ENCODE measurements at regions not wholly inside any gene's neighbourhood (a gene's known extent, or its start where the extent isn't known, plus 50 kb on each side); places are given as distances from the start of the nearest gene placed in this dataset.
A peak's percentile ranks its signal among the peaks of the same experiment; 100 is the strongest.

- Mint-ChIP-seq H3K27me3 (ENCODE audit: insufficient read depth, unreplicated experiment) (no peaks in the 10 kb centered on the region), H3K4me1 (ENCODE audit: insufficient read depth, unreplicated experiment) (no peaks in the 10 kb centered on the region), H3K9me3 (ENCODE audit: unreplicated experiment) (no peaks in the 10 kb centered on the region), H3K36me3 (ENCODE audit: insufficient read depth, unreplicated experiment) (no peaks in the 10 kb centered on the region), H3K4me3 (ENCODE audit: unreplicated experiment) (no peak overlapping the region), H3K27ac (ENCODE audit: low read depth, unreplicated experiment) (no peak overlapping the region)
- TF ChIP-seq CTCF (IDR thresholded peaks at IDR 0.05; ENCODE audit: unreplicated experiment) = no peak
- CTCF ChIA-PET = no interaction called here
- no TSS peak for BruUV-seq (replicated peaks)
- intact Hi-C loops (cut with micrococcal nuclease) = no loop called here
- DNase-seq (ENCODE audit: unreplicated experiment) = no peak
- POLR2A ChIA-PET = interaction anchor here (0.6 to 1.1 kb wide), 2 partner anchors 17 to 414 kb away, joined by 3 read pairs; no protein-coding TSS in a partner anchor
These were observed 484.0 kb downstream of the MMUT start for GRCh38 chr6:48979085-48979484.

GRCh38 chr6:48978016-48978415 lies 485.0 kb downstream of the MMUT start:
- Mint-ChIP-seq H3K9me3 (ENCODE audit: unreplicated experiment) (no peaks in the 10 kb centered on the region), H3K4me3 (ENCODE audit: unreplicated experiment) (no peak overlapping the region), H3K27ac (ENCODE audit: low read depth, unreplicated experiment) (no peak overlapping the region), H3K27me3 (ENCODE audit: insufficient read depth, unreplicated experiment) (no peaks in the 10 kb centered on the region), H3K36me3 (ENCODE audit: insufficient read depth, unreplicated experiment) (no peaks in the 10 kb centered on the region), H3K4me1 (ENCODE audit: insufficient read depth, unreplicated experiment) (no peaks in the 10 kb centered on the region)
- intact Hi-C loops (cut with micrococcal nuclease) = no loop called here
- BruUV-seq (replicated peaks) = no TSS peak
- CTCF ChIA-PET = no interaction called here
- POLR2A ChIA-PET = interaction anchor here (1.1 kb wide), 1 partner anchor 415 kb away, joined by 3 read pairs; no protein-coding TSS in a partner anchor
- DNase-seq (ENCODE audit: unreplicated experiment) = no peak
- TF ChIP-seq CTCF (IDR thresholded peaks at IDR 0.05; ENCODE audit: unreplicated experiment) = no peak

- Mint-ChIP-seq H3K9me3 (ENCODE audit: unreplicated experiment) (no peaks in the 10 kb centered on the region), H3K27ac (ENCODE audit: low read depth, unreplicated experiment) (no peak overlapping the region)
- POLR2A ChIA-PET = no interaction called here
These were observed 485.5 kb downstream of the MMUT start for GRCh38 chr6:48977573-48977972.

GRCh38 chr6:48973491-48973890 lies 489.6 kb downstream of the MMUT start:
- Mint-ChIP-seq H3K4me1 (ENCODE audit: insufficient read depth, unreplicated experiment) (no peaks in the 10 kb centered on the region), H3K36me3 (ENCODE audit: insufficient read depth, unreplicated experiment) (no peaks in the 10 kb centered on the region), H3K9me3 (ENCODE audit: unreplicated experiment) (no peaks in the 10 kb centered on the region), H3K27ac (ENCODE audit: low read depth, unreplicated experiment) (no peak overlapping the region), H3K27me3 (ENCODE audit: insufficient read depth, unreplicated experiment) (no peaks in the 10 kb centered on the region), H3K4me3 (ENCODE audit: unreplicated experiment) (no peak overlapping the region)
- no TSS peak for BruUV-seq (replicated peaks)
- ChIA-PET POLR2A (interaction anchor here (0.7 to 1.1 kb wide), 3 partner anchors 11 to 250 kb away, joined by 3 to 4 read pairs (median 3); no protein-coding TSS in a partner anchor), CTCF (interaction anchor here (0.7 to 0.8 kb wide), 2 partner anchors 17 to 1193 kb away, joined by 3 to 4 read pairs; no protein-coding TSS in a partner anchor)
- intact Hi-C loops (cut with micrococcal nuclease) = no loop called here
- DNase-seq (ENCODE audit: unreplicated experiment) = peak; percentile 49
- TF ChIP-seq CTCF (IDR thresholded peaks at IDR 0.05; ENCODE audit: unreplicated experiment) = no peak

More at GRCh38 chr6:48977573-48977972, 485.5 kb downstream of the MMUT start:
- no peak for TF ChIP-seq CTCF (IDR thresholded peaks at IDR 0.05; ENCODE audit: unreplicated experiment)
- CTCF ChIA-PET = no interaction called here
- Mint-ChIP-seq H3K27me3 (ENCODE audit: insufficient read depth, unreplicated experiment) (no peaks in the 10 kb centered on the region), H3K36me3 (ENCODE audit: insufficient read depth, unreplicated experiment) (no peaks in the 10 kb centered on the region), H3K4me3 (ENCODE audit: unreplicated experiment) (no peak overlapping the region), H3K4me1 (ENCODE audit: insufficient read depth, unreplicated experiment) (no peaks in the 10 kb centered on the region)
- no TSS peak for BruUV-seq (replicated peaks)
- no peak for DNase-seq (ENCODE audit: unreplicated experiment)
- intact Hi-C loops (cut with micrococcal nuclease) = no loop called here

All from MCF 10A (cell line).